Tibial nerve (tissue), 4 donors: ENCODE measurements at regions not wholly inside any gene's neighbourhood (a gene's known extent, or its start where the extent isn't known, plus 50 kb on each side); places are given as distances from the start of the nearest gene placed in this dataset.

Experiments
- CTCF ChIP-seq, 5 experiments: fragments of 200-600 bp in 3 of 5; fragments of 450-650 bp in 2 of 5; sonication (generic) in 3 of 5; IDR thresholded peaks; one replicate each; pipeline ENCODE4 v1.5.1; 2016 to 2019; ENCODE audit warnings: antibody characterized with exemption in 5 of 5, mild to moderate bottlenecking in 3 of 5, moderate library complexity in 2 of 5
- EP300 ChIP-seq, 2 donors: sonication (generic); formaldehyde crosslinking; IDR thresholded peaks; one replicate each; pipeline ENCODE4 v1.6.1; 2017; ENCODE audit warnings: antibody characterized with exemption in 2 of 2, mild to moderate bottlenecking in 1 of 2
- POLR2A ChIP-seq, 2 donors: fragments of 450-650 bp; IDR thresholded peaks; one replicate each; pipeline ENCODE4 v1.6.1; 2017; ENCODE audit warnings: antibody characterized with exemption in 2 of 2, mild to moderate bottlenecking in 2 of 2, moderate library complexity in 2 of 2

GRCh38 chr11:112847568-112847967, 113.7 kb upstream of the NCAM1 start:
- TF ChIP-seq CTCF (IDR thresholded peaks at IDR 0.05) (no peak), POLR2A (IDR thresholded peaks at IDR 0.05) (no peak), EP300 (IDR thresholded peaks at IDR 0.05) (no peak)
